GM12875 (cell line): ENCODE measurements at regions not wholly inside any gene's neighbourhood (a gene's known extent, or its start where the extent isn't known, plus 50 kb on each side); places are given as distances from the start of the nearest gene placed in this dataset.
A peak's percentile ranks its signal among the peaks of the same experiment; 100 is the strongest.

Source experiments
- H3K4me3 ChIP-seq: one replicate; pipeline ENCODE4 v1.5.1; 2011; ENCODE audit warnings: low read depth, low read length, control low read depth
- TF ChIP-seq, protein P1 (sequence below): IDR thresholded peaks from 2 replicates; pipeline ENCODE4 v1.5.1; 2011; ENCODE audit warnings: low read depth, mild to moderate bottlenecking, control low read depth, inconsistent platforms, low read length, moderate library complexity, borderline replicate concordance; ENCODE audit not compliant: insufficient read depth

DNA sequence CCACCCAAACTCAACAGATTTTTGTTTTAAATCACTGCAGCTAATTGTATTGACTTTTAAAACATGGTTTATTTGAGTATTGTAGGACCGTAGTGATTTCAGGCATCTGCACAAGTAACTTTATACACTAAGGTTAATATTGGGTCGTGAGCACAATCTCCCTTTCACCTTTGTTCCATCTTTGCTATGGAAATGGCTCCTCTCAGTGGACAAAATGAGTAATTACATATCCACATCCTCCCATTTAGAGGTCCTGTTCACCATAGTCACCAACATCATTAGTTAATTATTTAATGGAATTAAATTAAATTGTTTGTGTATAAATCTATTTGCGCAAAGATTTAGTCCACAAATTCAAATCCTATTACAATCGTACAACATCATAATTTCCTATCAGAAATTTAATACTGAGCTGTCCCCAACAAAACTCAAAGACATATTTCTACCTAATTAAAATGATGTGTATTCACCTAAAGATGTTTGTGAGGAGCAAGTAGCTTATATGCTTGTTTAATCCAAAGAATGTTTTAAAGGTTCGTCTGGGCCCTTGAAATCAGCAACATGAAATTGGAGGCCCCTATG, 173.0 kb upstream of the DAPK1 start:
- TF ChIP-seq, protein P1, sequence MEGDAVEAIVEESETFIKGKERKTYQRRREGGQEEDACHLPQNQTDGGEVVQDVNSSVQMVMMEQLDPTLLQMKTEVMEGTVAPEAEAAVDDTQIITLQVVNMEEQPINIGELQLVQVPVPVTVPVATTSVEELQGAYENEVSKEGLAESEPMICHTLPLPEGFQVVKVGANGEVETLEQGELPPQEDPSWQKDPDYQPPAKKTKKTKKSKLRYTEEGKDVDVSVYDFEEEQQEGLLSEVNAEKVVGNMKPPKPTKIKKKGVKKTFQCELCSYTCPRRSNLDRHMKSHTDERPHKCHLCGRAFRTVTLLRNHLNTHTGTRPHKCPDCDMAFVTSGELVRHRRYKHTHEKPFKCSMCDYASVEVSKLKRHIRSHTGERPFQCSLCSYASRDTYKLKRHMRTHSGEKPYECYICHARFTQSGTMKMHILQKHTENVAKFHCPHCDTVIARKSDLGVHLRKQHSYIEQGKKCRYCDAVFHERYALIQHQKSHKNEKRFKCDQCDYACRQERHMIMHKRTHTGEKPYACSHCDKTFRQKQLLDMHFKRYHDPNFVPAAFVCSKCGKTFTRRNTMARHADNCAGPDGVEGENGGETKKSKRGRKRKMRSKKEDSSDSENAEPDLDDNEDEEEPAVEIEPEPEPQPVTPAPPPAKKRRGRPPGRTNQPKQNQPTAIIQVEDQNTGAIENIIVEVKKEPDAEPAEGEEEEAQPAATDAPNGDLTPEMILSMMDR, result peak; percentile 36; the same call in 1 of the 2 replicates
- no peak overlapping the region for H3K4me3 ChIP-seq

GRCh38 chr9:87327575-87328125, 170.0 kb upstream of the DAPK1 start:
- no peak overlapping the region for H3K4me3 ChIP-seq
- TF ChIP-seq, protein P1, result no peak

DNA sequence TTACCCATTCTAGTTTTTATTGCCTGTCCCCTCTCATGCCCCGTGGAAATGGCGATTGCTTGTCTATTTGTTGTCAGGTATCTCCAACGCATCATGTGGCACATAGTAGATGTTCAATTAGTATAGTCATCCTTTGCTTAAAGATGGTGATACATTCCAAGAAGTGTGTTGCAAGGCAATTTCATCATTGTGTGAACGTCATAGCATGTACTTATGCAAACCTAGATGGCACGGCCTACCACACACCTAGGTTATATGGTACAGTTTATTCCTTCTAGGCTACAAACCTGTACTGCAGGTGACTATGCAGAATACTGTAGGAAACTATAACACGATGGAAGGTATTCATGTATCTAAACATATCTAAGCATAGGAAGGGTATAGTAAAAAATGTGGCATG, 163.9 kb upstream of the DAPK1 start:
- no peak overlapping the region for H3K4me3 ChIP-seq
- TF ChIP-seq, protein P1, result no peak

GRCh38 chr9:87334366-87334765, 163.3 kb upstream of the DAPK1 start:
- H3K4me3 ChIP-seq, result no peak overlapping the region
- TF ChIP-seq, protein P1, result no peak

DNA sequence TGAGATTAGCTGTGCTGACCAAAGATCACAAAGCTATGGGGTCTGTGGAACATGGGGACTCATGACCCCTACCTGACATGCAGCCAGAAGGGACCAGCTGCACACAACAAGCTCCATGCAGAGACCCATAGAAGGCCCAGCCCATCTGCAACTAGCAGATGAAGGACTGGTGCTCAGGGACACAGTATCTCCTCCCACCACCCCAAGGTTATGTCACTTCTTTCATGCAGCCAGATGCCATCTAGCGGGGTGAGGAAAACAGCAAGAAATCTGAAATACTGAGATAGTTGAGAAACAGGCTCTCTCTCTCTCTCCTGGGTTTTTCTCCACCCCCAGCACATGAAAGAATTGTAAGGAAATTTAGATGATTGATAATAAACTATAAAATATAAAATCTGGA, 161.3 kb upstream of the DAPK1 start:
- no peak overlapping the region for H3K4me3 ChIP-seq
- TF ChIP-seq, protein P1, result peak; percentile 52; the same call in 1 of the 2 replicates

- peak overlapping the region; percentile 38 for H3K4me3 ChIP-seq
- TF ChIP-seq, protein P1, result peak; percentile 33; the same call in 1 of the 2 replicates
These were observed 160.7 kb upstream of the DAPK1 start for GRCh38 chr9:87336914-87337333.
